GM13976 (cell line): ENCODE measurements at regions not wholly inside any gene's neighbourhood (a gene's known extent, or its start where the extent isn't known, plus 50 kb on each side); places are given as distances from the start of the nearest gene placed in this dataset.

Source experiments
- DNase-seq: peaks from one replicate; pipeline ENCODE4 v3.0.0; 2012; ENCODE audit warnings: low spot score
- in situ Hi-C: fragments of 300-500 bp; cut with MboI; formaldehyde crosslinking; loops from one replicate; pipeline ENCODE4 v1.12.0; 2022; ENCODE audit warnings: low sequenced_read_pairs, mixed read lengths, inconsistent platforms; ENCODE audit not compliant: unreplicated experiment
- TF ChIP-seq, protein P1 (sequence below): IDR thresholded peaks from 2 replicates; pipeline ENCODE4 v1.5.1; 2012; ENCODE audit warnings: borderline replicate concordance, mild to moderate bottlenecking; ENCODE audit not compliant: insufficient read depth; ENCODE audit errors: extremely low read depth, missing control alignments, control extremely low read depth

DNA sequence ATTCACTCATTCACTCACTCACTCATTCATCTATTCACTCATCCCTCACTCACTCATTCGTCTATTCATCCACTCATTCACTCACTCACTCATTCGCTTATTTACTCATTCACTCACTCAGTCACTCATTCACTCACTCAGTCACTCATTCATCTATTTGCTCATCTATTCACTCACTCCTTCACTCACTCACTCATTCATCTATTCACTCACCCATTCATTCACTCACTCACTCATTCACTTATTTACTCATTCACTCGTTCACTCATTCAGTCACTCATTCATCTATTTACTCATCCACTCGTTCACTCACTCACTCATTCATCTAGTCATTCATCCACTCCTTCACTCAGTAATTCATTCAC is 128.2 kb downstream of the TTLL2 start:
- TF ChIP-seq, protein P1, sequence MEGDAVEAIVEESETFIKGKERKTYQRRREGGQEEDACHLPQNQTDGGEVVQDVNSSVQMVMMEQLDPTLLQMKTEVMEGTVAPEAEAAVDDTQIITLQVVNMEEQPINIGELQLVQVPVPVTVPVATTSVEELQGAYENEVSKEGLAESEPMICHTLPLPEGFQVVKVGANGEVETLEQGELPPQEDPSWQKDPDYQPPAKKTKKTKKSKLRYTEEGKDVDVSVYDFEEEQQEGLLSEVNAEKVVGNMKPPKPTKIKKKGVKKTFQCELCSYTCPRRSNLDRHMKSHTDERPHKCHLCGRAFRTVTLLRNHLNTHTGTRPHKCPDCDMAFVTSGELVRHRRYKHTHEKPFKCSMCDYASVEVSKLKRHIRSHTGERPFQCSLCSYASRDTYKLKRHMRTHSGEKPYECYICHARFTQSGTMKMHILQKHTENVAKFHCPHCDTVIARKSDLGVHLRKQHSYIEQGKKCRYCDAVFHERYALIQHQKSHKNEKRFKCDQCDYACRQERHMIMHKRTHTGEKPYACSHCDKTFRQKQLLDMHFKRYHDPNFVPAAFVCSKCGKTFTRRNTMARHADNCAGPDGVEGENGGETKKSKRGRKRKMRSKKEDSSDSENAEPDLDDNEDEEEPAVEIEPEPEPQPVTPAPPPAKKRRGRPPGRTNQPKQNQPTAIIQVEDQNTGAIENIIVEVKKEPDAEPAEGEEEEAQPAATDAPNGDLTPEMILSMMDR = no peak
- no peak for DNase-seq
- in situ Hi-C loops = no loop called here

DNA sequence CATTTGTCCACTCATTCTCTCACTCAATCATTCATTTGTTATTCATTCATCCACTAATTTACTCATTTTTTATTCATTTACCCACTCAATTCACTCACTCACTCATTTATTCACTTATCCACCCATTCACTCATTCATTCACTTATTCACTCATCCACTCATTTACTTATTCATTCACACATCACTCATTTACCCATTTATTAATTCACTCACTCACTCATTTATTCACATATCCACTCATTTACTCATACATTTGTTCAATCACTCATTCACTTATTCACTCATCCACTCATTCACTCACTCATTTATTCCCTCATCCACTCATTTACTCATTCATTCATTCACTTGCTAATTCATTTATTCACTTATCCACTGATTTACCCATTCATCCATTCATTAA is 129.1 kb downstream of the TTLL2 start:
- DNase-seq = no peak
- TF ChIP-seq, protein P1 = no peak
- in situ Hi-C loops = no loop called here

DNA sequence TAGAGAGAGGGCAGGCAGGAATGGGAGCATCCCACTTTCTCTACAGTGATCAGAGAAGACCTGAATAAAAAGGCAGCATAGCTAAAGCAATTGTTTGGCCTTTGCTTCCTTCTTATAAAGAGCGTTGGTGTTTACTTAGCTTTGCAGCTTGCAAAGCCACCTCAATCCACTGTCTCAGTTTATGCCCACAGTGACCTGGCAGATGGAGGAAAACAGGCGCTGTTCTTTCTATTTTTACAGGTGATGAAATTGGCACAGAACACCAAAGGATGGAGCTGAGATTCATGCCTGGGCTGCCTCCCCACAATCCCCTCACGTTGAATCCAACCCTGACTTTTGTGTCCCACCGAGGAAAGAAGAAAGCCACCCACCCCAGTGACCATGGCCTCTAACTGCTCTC is 130.5 kb downstream of the TTLL2 start:
- in situ Hi-C loops = no loop called here
- DNase-seq = no peak
- TF ChIP-seq, protein P1 = no peak

GRCh38 chr6:167462514-167463312 is 137.8 kb downstream of the TTLL2 start:
- TF ChIP-seq, protein P1 = no peak
- no peak for DNase-seq
- in situ Hi-C loops = no loop called here

GRCh38 chr6:167464177-167464576 is 139.3 kb downstream of the TTLL2 start:
- TF ChIP-seq, protein P1 = no peak
- in situ Hi-C loops = no loop called here
- DNase-seq = no peak

DNA sequence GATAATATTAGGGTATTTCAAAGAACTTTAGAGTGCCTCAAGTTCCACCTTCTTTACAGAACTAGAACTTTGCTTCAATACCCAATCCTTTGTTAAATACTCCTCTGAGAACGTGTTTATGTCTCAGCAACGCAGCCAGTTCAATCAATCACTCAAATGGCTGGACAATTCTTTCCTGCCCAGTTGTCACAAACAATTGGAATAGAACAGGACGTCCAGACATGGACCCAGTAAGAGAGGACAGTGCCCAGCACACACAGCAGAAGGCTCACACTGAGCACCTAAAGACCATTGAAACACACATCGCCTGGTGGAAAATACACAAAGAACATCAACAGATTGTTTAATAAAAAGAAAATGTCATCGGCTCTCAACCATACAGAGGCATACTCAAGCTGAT is 140.6 kb downstream of the TTLL2 start:
- in situ Hi-C loops = no loop called here
- TF ChIP-seq, protein P1 = no peak
- DNase-seq = no peak
